Cardiac fibroblast (primary cell): ENCODE measurements at regions not wholly inside any gene's neighbourhood (a gene's known extent, or its start where the extent isn't known, plus 50 kb on each side); places are given as distances from the start of the nearest gene placed in this dataset.
"Not testable (repeated sequence)": the region's sequence is repeated elsewhere in the genome, so short reads cannot be mapped to it uniquely, and the experiment has no call there.

ENCODE experiments used
- DNase-seq, 2 donors: peaks; one replicate each; pipeline versions ENCODE4 v3.0.0 to v3.0.0-alpha.2; 2010; ENCODE audit warnings: low read depth in 2 of 2
- H3K4me3 ChIP-seq, 2 donors: replicated peaks in 1 of 2; 1 replicate in 1 of 2; 2 replicates in 1 of 2; pipeline ENCODE4 v1.5.1; 2011; ENCODE audit warnings: low read depth in 2 of 2, low read length in 2 of 2, mild to moderate bottlenecking in 2 of 2, moderate library complexity in 1 of 2
- TF ChIP-seq, protein P1 (sequence below): IDR thresholded peaks from one replicate; pipeline ENCODE4 v1.5.1; 2011; ENCODE audit warnings: low read depth, mild to moderate bottlenecking, low read length, inconsistent platforms

DNA sequence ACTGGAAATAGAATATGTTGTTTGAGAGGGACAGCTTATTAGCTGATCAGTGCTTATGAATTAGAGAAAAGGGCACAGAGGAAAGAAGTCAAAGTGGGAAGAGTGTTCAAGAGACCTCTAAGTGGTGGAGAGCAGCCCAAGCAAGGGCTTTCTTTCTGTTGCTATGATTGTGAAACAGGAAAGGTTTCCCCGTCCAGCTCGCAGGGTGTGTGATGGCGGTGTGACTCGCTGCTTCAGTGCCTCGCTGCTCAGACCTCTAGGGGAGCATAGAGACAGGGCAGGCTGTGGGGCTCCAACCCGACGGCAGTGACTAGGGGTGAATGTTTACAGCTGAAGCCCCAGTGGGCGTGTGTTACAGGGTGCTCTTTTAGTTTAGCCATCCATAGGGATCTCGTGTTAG, 166.5 kb upstream of the COPS8 start:
- TF ChIP-seq, protein P1, sequence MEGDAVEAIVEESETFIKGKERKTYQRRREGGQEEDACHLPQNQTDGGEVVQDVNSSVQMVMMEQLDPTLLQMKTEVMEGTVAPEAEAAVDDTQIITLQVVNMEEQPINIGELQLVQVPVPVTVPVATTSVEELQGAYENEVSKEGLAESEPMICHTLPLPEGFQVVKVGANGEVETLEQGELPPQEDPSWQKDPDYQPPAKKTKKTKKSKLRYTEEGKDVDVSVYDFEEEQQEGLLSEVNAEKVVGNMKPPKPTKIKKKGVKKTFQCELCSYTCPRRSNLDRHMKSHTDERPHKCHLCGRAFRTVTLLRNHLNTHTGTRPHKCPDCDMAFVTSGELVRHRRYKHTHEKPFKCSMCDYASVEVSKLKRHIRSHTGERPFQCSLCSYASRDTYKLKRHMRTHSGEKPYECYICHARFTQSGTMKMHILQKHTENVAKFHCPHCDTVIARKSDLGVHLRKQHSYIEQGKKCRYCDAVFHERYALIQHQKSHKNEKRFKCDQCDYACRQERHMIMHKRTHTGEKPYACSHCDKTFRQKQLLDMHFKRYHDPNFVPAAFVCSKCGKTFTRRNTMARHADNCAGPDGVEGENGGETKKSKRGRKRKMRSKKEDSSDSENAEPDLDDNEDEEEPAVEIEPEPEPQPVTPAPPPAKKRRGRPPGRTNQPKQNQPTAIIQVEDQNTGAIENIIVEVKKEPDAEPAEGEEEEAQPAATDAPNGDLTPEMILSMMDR, result no peak
- DNase-seq, result peak; percentile 32 to 65
- no peak overlapping the region for H3K4me3 ChIP-seq

DNA sequence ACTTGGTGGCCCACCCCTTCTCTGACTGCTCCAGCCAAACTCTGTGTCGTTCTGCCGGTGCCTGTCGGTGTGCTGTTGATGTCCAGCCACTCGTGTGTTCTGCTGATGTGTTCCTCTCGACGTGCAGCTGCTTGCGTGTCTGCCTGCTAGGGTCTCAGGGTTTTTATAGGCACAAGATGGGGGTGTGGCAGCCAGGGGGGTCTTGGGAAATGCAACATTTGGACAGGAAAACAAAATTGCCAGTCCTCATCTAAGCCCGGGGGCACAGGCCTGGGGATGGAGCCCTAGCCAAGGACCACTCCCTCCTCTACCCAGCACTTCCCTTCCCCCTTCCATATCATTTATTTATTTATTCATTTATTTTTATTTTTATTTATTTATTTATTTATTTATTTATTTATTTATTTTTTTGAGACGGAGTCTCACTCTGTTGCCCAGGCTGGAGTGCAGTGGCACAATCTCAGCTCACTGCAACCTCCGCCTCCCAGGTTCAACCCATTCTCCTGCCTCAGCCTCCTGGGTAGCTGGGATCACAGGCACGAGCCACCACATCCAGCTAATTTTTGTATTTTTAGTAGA, 165.8 kb upstream of the COPS8 start:
- not testable (repeated sequence) for DNase-seq, H3K4me3 ChIP-seq

DNA sequence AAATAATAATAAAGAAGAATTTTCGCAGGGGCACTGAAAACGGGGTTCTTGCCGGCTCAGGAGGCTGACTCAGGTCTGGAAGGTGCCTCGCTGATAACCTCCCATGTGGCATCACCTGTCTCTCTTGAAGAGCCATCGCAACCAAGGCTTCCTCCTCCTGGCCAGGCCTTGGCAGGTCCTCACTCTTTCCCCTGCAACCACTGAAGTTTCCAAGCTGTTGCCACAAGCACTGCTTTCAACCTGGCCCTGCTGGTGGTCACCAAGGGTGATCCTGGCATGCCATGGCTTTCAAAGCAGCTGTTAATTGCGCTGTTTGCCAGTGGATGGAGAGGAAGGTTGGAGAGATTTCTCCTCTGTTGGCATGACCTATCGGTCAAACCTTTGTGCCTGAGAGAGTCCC, 163.6 kb upstream of the COPS8 start:
- TF ChIP-seq, protein P1, result no peak
- no peak overlapping the region for H3K4me3 ChIP-seq
- DNase-seq, result no peak

DNA sequence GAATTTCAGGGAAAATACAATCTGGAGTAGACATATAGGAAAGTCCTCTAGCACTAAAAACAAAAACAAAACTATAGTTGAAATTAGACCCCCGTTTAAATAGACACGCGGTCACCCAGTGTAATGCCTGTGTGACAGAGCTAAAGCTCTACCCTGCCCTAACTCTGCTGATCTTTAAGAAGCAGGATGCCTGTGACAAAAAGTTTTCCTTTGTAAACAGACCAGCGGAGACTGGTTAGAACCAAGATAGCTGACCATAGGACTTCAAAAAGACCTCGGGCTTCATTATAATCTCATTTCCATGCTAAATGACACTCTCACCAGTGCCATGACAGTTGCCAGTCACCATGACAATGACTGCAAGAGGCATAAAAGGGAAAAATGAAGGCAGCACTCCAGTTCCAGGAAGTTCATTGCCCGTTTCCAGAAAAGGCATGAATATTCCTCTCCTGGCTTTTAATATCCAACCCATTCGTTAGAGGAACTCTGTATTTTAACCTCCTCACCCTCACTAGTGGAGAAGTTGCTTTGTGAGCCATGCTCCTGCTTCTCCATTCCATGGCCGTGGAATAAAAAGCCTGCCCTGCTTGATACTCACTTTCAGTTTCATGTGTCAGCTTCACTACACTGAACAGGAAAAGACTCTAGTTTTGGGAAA, 157.2 kb upstream of the COPS8 start:
- DNase-seq, result no peak
- TF ChIP-seq, protein P1, result no peak
- peak overlapping the region; percentile 8 to 21 for H3K4me3 ChIP-seq

DNA sequence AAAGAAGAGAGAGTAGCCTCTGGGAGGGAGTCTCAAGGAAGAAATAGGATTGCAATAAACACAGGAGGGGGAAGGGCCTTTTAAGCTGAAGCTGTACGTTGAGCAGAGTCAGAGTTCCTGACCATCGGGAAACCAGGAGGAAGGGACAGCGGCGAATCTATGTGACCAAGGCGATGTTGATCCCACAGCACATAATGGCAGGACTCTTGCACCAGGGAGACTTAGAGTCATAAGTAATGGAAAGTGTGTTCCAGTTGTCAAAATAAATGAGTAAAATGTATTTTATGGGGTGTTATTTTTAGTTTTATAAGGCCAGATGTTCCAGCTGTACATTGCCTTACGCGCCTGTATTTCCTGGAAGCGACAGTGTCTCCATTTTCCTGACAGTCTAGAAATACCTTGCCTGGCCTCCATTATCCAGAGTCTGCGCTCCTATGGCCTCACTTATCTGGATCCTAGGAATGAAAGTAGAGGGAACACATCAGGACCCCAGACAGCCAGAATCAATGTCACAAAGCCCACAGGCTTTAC, 152.8 kb upstream of the COPS8 start:
- H3K4me3 ChIP-seq, result no peak overlapping the region
- TF ChIP-seq, protein P1, result no peak
- DNase-seq, result no peak

DNA sequence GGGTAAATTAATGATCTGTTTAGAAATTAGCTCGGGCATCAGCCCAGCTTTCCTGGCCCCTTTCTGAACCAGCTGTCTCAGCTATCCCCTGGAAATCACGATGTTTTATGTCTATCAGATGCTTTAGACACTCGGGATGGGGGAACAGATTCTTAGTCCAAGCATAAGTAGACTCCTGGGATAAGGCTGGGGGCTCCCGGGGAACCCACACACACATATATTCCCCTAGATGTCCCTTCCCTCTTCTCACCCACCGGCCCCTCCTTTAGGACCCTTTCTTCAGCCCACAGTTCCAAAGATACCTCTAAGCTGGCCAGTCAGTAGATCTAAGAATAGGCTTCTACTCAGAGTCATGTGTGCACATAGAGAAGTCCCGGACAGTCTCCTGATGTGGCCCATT, 151.5 kb upstream of the COPS8 start:
- no peak for DNase-seq
- no peak overlapping the region for H3K4me3 ChIP-seq
- TF ChIP-seq, protein P1, result no peak

DNA sequence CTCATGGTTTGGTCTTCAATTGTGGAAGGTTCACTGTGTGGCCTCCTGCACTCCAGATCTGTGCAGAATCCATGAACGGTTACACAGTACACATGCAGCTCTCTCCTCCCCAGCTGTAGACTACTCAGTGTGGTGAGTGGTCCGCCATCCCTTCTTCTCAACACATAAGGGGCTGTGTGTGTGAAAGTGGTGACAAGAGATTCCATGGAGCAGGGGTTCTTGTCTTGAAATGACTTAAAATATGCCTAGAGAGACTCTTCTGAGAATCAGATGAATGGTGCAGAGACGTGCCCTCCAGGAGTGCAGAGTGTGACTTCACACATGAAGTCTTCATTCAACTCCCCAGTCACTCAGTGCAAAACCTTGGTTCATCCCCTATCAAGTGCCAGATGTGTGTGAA, 151.0 kb upstream of the COPS8 start:
- TF ChIP-seq, protein P1, result no peak
- H3K4me3 ChIP-seq, result no peak overlapping the region
- no peak for DNase-seq
